ENCODE measurements at regions not wholly inside any gene's neighbourhood (a gene's known extent, or its start where the extent isn't known, plus 50 kb on each side); places are given as distances from the start of the nearest gene placed in this dataset.

DNA sequence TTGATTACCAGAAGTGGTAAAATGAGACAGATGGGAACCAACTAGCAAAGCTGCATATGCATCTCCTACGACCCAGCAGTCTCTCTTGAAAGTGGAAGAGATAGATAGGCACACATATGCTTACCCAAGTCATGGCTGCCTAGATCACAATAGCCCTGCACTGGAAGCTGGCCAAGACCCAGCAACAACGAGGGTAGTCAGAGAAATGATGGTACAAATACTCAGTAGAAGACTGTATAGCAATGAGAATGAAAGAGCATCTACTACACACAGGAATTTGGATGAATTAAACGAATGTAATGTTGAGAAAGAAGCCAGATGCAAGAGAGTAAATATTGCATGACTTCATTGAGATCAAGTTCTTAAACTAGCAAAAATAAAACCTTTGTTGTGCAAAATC is 100.3 kb upstream of the FAT1 start:
- Histone ChIP-seq H3K9me3 (ENCODE audit: low read depth) (no peaks in the 10 kb centered on the region), H3K36me3 (replicated peaks; ENCODE audit: insufficient read depth, low read depth) (no peaks in the 10 kb centered on the region), H4K20me1 (ENCODE audit: insufficient read depth, poor library complexity, severe bottlenecking) (no peaks in the 10 kb centered on the region), H3K9me2 (replicated peaks; ENCODE audit: insufficient read depth) (no peaks in the 10 kb centered on the region), H2AFZ (no peak overlapping the region), H3K27ac (no peak overlapping the region), H3K27me3 (no peaks in the 10 kb centered on the region), H3K4me2 (no peak overlapping the region), H3K4me3 (no peak overlapping the region), H3K4me1 (ENCODE audit: insufficient read depth) (peaks cover 9% of the 10 kb centered on the region), H3K79me2 (no peaks in the 10 kb centered on the region)
- no peak for TF ChIP-seq EZH2 (IDR thresholded peaks at IDR 0.05; ENCODE audit: borderline replicate concordance)
- TF ChIP-seq, protein P1, sequence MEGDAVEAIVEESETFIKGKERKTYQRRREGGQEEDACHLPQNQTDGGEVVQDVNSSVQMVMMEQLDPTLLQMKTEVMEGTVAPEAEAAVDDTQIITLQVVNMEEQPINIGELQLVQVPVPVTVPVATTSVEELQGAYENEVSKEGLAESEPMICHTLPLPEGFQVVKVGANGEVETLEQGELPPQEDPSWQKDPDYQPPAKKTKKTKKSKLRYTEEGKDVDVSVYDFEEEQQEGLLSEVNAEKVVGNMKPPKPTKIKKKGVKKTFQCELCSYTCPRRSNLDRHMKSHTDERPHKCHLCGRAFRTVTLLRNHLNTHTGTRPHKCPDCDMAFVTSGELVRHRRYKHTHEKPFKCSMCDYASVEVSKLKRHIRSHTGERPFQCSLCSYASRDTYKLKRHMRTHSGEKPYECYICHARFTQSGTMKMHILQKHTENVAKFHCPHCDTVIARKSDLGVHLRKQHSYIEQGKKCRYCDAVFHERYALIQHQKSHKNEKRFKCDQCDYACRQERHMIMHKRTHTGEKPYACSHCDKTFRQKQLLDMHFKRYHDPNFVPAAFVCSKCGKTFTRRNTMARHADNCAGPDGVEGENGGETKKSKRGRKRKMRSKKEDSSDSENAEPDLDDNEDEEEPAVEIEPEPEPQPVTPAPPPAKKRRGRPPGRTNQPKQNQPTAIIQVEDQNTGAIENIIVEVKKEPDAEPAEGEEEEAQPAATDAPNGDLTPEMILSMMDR (IDR thresholded peaks at IDR 0.05; ENCODE audit: poor library complexity), result no peak
- TF ChIP-seq EZH2phosphoT487 (IDR thresholded peaks at IDR 0.05; ENCODE audit: low read depth, severe bottlenecking, unreplicated experiment), result no peak
- DNase-seq (ENCODE audit: low spot score), result no peak
- WGBS (ENCODE audit: low lambda C conversion rate, missing lambda C conversion rate), result 73% methylated on average over 3 of the region's 3 CpGs

DNA sequence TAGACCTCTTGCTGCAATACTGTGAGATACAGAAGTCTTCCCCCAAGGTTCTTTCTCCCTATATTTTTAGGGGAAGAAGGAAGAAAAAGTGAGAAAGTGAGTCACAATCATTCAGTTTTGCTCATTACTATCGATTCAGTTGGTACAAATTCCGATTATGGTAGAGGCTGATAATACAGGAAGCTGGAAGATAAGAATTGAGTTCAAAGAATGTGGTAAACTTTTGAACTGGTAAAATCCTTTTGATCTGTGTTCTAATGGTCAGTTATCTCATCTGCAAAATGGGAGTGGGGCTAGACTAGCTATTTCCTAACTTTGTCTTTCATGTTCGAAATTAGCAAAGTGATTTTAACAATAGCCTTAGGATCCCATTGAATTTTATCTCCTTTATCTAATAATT is 101.4 kb upstream of the FAT1 start:
- Histone ChIP-seq H3K27ac (no peak overlapping the region), H3K36me3 (replicated peaks; ENCODE audit: insufficient read depth, low read depth) (no peaks in the 10 kb centered on the region), H3K9me3 (ENCODE audit: low read depth) (no peaks in the 10 kb centered on the region), H3K27me3 (no peaks in the 10 kb centered on the region), H3K9me2 (replicated peaks; ENCODE audit: insufficient read depth) (no peaks in the 10 kb centered on the region), H4K20me1 (ENCODE audit: insufficient read depth, poor library complexity, severe bottlenecking) (no peaks in the 10 kb centered on the region), H3K4me2 (no peak overlapping the region), H3K4me3 (no peak overlapping the region), H3K4me1 (ENCODE audit: insufficient read depth) (peaks cover 9% of the 10 kb centered on the region), H2AFZ (no peak overlapping the region), H3K79me2 (no peaks in the 10 kb centered on the region)
- DNase-seq (ENCODE audit: low spot score), result no peak
- 56% methylated on average over 3 of the region's 3 CpGs for WGBS (ENCODE audit: low lambda C conversion rate, missing lambda C conversion rate)
- TF ChIP-seq, protein P1 (IDR thresholded peaks at IDR 0.05; ENCODE audit: poor library complexity), result no peak
- TF ChIP-seq EZH2phosphoT487 (IDR thresholded peaks at IDR 0.05; ENCODE audit: low read depth, severe bottlenecking, unreplicated experiment) (no peak), EZH2 (IDR thresholded peaks at IDR 0.05; ENCODE audit: borderline replicate concordance) (no peak)

DNA sequence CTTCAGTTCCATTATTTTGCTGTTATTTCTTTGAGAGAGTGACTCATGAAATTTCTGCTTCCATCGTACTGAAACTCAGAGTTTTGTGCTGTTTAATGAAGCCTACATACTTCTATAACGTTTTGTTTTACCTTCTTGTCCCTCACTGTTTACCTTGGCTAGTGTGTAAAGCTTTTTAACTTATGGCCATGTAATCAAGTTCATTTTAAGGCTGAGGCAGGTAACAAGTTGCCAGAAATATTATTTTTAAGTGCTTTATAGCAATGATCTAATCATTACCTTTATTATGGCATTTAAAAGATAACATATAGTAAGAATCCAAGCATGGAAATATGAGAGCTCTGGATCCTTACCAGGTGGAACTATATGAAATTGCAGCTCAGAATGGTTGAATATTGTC is 102.3 kb upstream of the FAT1 start:
- Histone ChIP-seq H3K27me3 (no peaks in the 10 kb centered on the region), H3K9me2 (replicated peaks; ENCODE audit: insufficient read depth) (no peaks in the 10 kb centered on the region), H4K20me1 (ENCODE audit: insufficient read depth, poor library complexity, severe bottlenecking) (no peaks in the 10 kb centered on the region), H2AFZ (no peak overlapping the region), H3K4me2 (no peak overlapping the region), H3K27ac (no peak overlapping the region), H3K9me3 (ENCODE audit: low read depth) (no peaks in the 10 kb centered on the region), H3K79me2 (no peaks in the 10 kb centered on the region), H3K4me3 (no peak overlapping the region), H3K36me3 (replicated peaks; ENCODE audit: insufficient read depth, low read depth) (no peaks in the 10 kb centered on the region), H3K4me1 (ENCODE audit: insufficient read depth) (peaks cover 9% of the 10 kb centered on the region)
- WGBS (ENCODE audit: low lambda C conversion rate, missing lambda C conversion rate), result 35% methylated on average over 2 of the region's 2 CpGs
- no peak for DNase-seq (ENCODE audit: low spot score)
- TF ChIP-seq EZH2 (IDR thresholded peaks at IDR 0.05; ENCODE audit: borderline replicate concordance), result no peak
- no peak for TF ChIP-seq EZH2phosphoT487 (IDR thresholded peaks at IDR 0.05; ENCODE audit: low read depth, severe bottlenecking, unreplicated experiment)
- TF ChIP-seq, protein P1 (IDR thresholded peaks at IDR 0.05; ENCODE audit: poor library complexity), result no peak

Data from hepatocyte (in vitro differentiated cells).